ENCODE measurements at regions not wholly inside any gene's neighbourhood (a gene's known extent, or its start where the extent isn't known, plus 50 kb on each side); places are given as distances from the start of the nearest gene placed in this dataset.

- DNase-seq (no peak), ATAC-seq (no peak)
- POLR2A ChIA-PET: no interaction called here
- TF ChIP-seq CTCF (IDR thresholded peaks at IDR 0.05): no peak
- CTCF ChIA-PET: no interaction called here
- H3K4me3 Mint-ChIP-seq: no peak overlapping the region
- peaks cover 10% of the 10 kb centered on the region for H3K27me3 Mint-ChIP-seq
- no peaks in the 10 kb centered on the region for H3K4me1 Mint-ChIP-seq (ENCODE audit: low read depth)
- no peaks in the 10 kb centered on the region for H3K36me3 Mint-ChIP-seq (ENCODE audit: low read depth)
- no peak overlapping the region for H3K27ac Mint-ChIP-seq
- no peaks in the 10 kb centered on the region for H3K9me3 Mint-ChIP-seq
- intact Hi-C loops (cut with micrococcal nuclease): no loop called here
These were observed 208.7 kb downstream of the ALDH8A1 start for GRCh38 chr6:134741200-134741536.

GRCh38 chr6:134740473-134741199 lies 209.3 kb downstream of the ALDH8A1 start:
- Mint-ChIP-seq H3K27ac (no peak overlapping the region), H3K9me3 (no peaks in the 10 kb centered on the region), H3K4me3 (no peak overlapping the region), H3K27me3 (peaks cover 8% of the 10 kb centered on the region), H3K4me1 (ENCODE audit: low read depth) (no peaks in the 10 kb centered on the region), H3K36me3 (ENCODE audit: low read depth) (no peaks in the 10 kb centered on the region)
- ChIA-PET POLR2A (interaction anchor here (0.6 kb wide), 1 partner anchor 29 kb away, joined by 4 read pairs; no protein-coding TSS in a partner anchor), CTCF (interaction anchor here (1.5 kb wide), 1 partner anchor 584 kb away, joined by 6 read pairs; no protein-coding TSS in a partner anchor)
- intact Hi-C loops (cut with micrococcal nuclease): no loop called here
- ATAC-seq (no peak), DNase-seq (no peak)
- no peak for TF ChIP-seq CTCF (IDR thresholded peaks at IDR 0.05)

- ATAC-seq (no peak), DNase-seq (no peak)
- Mint-ChIP-seq H3K27ac (no peak overlapping the region), H3K4me3 (no peak overlapping the region), H3K36me3 (ENCODE audit: low read depth) (no peaks in the 10 kb centered on the region), H3K4me1 (ENCODE audit: low read depth) (no peaks in the 10 kb centered on the region), H3K27me3 (peaks cover 7% of the 10 kb centered on the region), H3K9me3 (no peaks in the 10 kb centered on the region)
- POLR2A ChIA-PET: interaction anchor here (0.6 kb wide), 1 partner anchor 29 kb away, joined by 4 read pairs; no protein-coding TSS in a partner anchor
- intact Hi-C loops (cut with micrococcal nuclease): no loop called here
- CTCF ChIA-PET: interaction anchor here (1.5 kb wide), 1 partner anchor 584 kb away, joined by 6 read pairs; no protein-coding TSS in a partner anchor
- no peak for TF ChIP-seq CTCF (IDR thresholded peaks at IDR 0.05)
These were observed 209.9 kb downstream of the ALDH8A1 start for GRCh38 chr6:134740027-134740373.

GRCh38 chr6:134739299-134740026 lies 210.4 kb downstream of the ALDH8A1 start:
- no peaks in the 10 kb centered on the region for H3K36me3 Mint-ChIP-seq (ENCODE audit: low read depth)
- H3K27me3 Mint-ChIP-seq: peaks cover 3% of the 10 kb centered on the region
- DNase-seq (no peak), ATAC-seq (no peak)
- H3K4me3 Mint-ChIP-seq: no peak overlapping the region
- ChIA-PET CTCF (interaction anchor here (1.5 kb wide), 1 partner anchor 583 kb away, joined by 6 read pairs; no protein-coding TSS in a partner anchor), POLR2A (no interaction called here)
- H3K27ac Mint-ChIP-seq: no peak overlapping the region
- TF ChIP-seq CTCF (IDR thresholded peaks at IDR 0.05): no peak
- intact Hi-C loops (cut with micrococcal nuclease): no loop called here
- no peaks in the 10 kb centered on the region for H3K9me3 Mint-ChIP-seq
- no peaks in the 10 kb centered on the region for H3K4me1 Mint-ChIP-seq (ENCODE audit: low read depth)
